ENCODE measurements at regions not wholly inside any gene's neighbourhood (a gene's known extent, or its start where the extent isn't known, plus 50 kb on each side); places are given as distances from the start of the nearest gene placed in this dataset.

DNA sequence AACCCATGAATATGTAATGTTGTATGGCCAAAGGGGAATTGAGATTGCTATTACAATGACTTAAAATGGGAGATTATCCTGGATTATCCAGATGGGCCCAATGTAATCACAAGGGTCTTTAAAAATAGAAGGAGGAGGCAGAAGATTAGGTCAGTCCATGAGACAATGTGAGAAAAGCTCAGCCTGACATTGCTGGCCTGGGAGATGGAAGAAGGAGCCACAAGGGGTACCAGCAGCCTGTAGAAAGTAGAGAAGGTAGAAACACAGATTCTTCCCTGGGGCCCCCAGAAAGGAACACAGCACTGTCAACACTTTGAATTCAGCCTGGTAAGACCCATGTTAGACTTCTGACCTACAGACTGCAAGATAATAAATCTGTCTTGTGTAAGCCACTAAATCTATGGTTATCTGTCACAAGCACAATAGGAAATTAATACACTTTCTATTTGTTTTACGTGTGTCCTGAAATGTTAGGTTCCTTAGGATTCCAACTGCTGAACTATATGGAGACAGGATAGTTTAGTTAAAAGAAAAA lies 132.9 kb upstream of the SERP2 start:
- TF ChIP-seq NFIC (IDR thresholded peaks at IDR 0.05) (no peak), YY1 (IDR thresholded peaks at IDR 0.05; ENCODE audit: low read depth) (no peak), EP300 (IDR thresholded peaks at IDR 0.05; ENCODE audit: borderline replicate concordance) (no peak), ZBTB7A (IDR thresholded peaks at IDR 0.05; ENCODE audit: low read depth) (no peak), TAF1 (IDR thresholded peaks at IDR 0.05; ENCODE audit: low read depth) (no peak), USF1 (IDR thresholded peaks at IDR 0.05) (no peak), EGR1 (IDR thresholded peaks at IDR 0.05) (no peak), FOXM1 (IDR thresholded peaks at IDR 0.05; ENCODE audit: borderline replicate concordance, low read depth) (no peak), TEAD4 (IDR thresholded peaks at IDR 0.05) (no peak), TCF12 (IDR thresholded peaks at IDR 0.05; ENCODE audit: low read depth) (no peak)
- TF ChIP-seq, protein P1, sequence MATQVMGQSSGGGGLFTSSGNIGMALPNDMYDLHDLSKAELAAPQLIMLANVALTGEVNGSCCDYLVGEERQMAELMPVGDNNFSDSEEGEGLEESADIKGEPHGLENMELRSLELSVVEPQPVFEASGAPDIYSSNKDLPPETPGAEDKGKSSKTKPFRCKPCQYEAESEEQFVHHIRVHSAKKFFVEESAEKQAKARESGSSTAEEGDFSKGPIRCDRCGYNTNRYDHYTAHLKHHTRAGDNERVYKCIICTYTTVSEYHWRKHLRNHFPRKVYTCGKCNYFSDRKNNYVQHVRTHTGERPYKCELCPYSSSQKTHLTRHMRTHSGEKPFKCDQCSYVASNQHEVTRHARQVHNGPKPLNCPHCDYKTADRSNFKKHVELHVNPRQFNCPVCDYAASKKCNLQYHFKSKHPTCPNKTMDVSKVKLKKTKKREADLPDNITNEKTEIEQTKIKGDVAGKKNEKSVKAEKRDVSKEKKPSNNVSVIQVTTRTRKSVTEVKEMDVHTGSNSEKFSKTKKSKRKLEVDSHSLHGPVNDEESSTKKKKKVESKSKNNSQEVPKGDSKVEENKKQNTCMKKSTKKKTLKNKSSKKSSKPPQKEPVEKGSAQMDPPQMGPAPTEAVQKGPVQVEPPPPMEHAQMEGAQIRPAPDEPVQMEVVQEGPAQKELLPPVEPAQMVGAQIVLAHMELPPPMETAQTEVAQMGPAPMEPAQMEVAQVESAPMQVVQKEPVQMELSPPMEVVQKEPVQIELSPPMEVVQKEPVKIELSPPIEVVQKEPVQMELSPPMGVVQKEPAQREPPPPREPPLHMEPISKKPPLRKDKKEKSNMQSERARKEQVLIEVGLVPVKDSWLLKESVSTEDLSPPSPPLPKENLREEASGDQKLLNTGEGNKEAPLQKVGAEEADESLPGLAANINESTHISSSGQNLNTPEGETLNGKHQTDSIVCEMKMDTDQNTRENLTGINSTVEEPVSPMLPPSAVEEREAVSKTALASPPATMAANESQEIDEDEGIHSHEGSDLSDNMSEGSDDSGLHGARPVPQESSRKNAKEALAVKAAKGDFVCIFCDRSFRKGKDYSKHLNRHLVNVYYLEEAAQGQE (IDR thresholded peaks at IDR 0.05; ENCODE audit: low read depth): no peak

GRCh38 chr13:44241638-44242037 lies 132.0 kb upstream of the SERP2 start:
- TF ChIP-seq CEBPB (IDR thresholded peaks at IDR 0.05) (no peak), YY1 (IDR thresholded peaks at IDR 0.05; ENCODE audit: low read depth) (no peak), RAD21 (IDR thresholded peaks at IDR 0.05; ENCODE audit: low read depth) (no peak), TCF12 (IDR thresholded peaks at IDR 0.05; ENCODE audit: low read depth) (no peak), TAF1 (IDR thresholded peaks at IDR 0.05; ENCODE audit: low read depth) (no peak), USF1 (IDR thresholded peaks at IDR 0.05) (no peak), CREB1 (IDR thresholded peaks at IDR 0.05; ENCODE audit: low read depth) (no peak), EGR1 (IDR thresholded peaks at IDR 0.05) (no peak), TEAD4 (IDR thresholded peaks at IDR 0.05) (no peak), ZBTB7A (IDR thresholded peaks at IDR 0.05; ENCODE audit: low read depth) (no peak)
- TF ChIP-seq, protein P1 (IDR thresholded peaks at IDR 0.05; ENCODE audit: low read depth): no peak

GRCh38 chr13:44242766-44243165 lies 130.9 kb upstream of the SERP2 start:
- TF ChIP-seq NFIC (IDR thresholded peaks at IDR 0.05) (no peak), CEBPB (IDR thresholded peaks at IDR 0.05) (no peak), TAF1 (IDR thresholded peaks at IDR 0.05; ENCODE audit: low read depth) (no peak), RAD21 (IDR thresholded peaks at IDR 0.05; ENCODE audit: low read depth) (no peak), TCF12 (IDR thresholded peaks at IDR 0.05; ENCODE audit: low read depth) (no peak), CREB1 (IDR thresholded peaks at IDR 0.05; ENCODE audit: low read depth) (no peak), EP300 (IDR thresholded peaks at IDR 0.05; ENCODE audit: borderline replicate concordance) (no peak), YY1 (IDR thresholded peaks at IDR 0.05; ENCODE audit: low read depth) (no peak), MAX (IDR thresholded peaks at IDR 0.05) (no peak)
- TF ChIP-seq, protein P1 (IDR thresholded peaks at IDR 0.05; ENCODE audit: low read depth): no peak

- peak; percentile 61 for TF ChIP-seq RAD21 (IDR thresholded peaks at IDR 0.05; ENCODE audit: low read depth)
- no peak for TF ChIP-seq FOXM1 (IDR thresholded peaks at IDR 0.05; ENCODE audit: borderline replicate concordance, low read depth)
Observed at GRCh38 chr13:44243198-44243857, 130.3 kb upstream of the SERP2 start.

DNA sequence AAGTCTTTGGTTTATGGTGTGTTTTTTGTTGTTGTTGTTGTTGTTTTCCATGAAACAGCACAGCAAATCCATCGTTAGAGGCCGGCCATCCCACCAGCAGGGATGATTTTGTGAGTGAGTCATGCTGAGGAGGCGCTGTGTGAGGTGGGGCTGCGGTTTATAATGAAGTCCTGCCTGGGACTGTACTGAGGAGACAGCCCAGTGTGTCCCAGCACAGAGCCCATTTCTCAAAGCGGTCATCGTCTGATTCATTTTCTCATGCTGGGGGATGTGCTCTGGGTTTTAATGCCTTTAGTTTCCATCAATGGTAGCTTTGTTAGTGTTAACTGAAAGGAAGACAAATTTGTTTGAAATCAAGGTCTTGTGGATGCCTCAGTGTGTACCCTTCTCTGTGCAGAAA lies 129.3 kb upstream of the SERP2 start:
- TF ChIP-seq, protein P1 (IDR thresholded peaks at IDR 0.05; ENCODE audit: low read depth): no peak
- TF ChIP-seq MAX (IDR thresholded peaks at IDR 0.05): no peak
- TF ChIP-seq ZBTB7A (IDR thresholded peaks at IDR 0.05; ENCODE audit: low read depth): no peak
- TF ChIP-seq TAF1 (IDR thresholded peaks at IDR 0.05; ENCODE audit: low read depth): no peak
- no peak for TF ChIP-seq EGR1 (IDR thresholded peaks at IDR 0.05)
- no peak for TF ChIP-seq FOXM1 (IDR thresholded peaks at IDR 0.05; ENCODE audit: borderline replicate concordance, low read depth)
- no peak for TF ChIP-seq RAD21 (IDR thresholded peaks at IDR 0.05; ENCODE audit: low read depth)
- no peak for TF ChIP-seq CREB1 (IDR thresholded peaks at IDR 0.05; ENCODE audit: low read depth)
- no peak for TF ChIP-seq EP300 (IDR thresholded peaks at IDR 0.05; ENCODE audit: borderline replicate concordance)
- TF ChIP-seq YY1 (IDR thresholded peaks at IDR 0.05; ENCODE audit: low read depth): no peak
- no peak for TF ChIP-seq NFIC (IDR thresholded peaks at IDR 0.05)
- TF ChIP-seq TEAD4 (IDR thresholded peaks at IDR 0.05): no peak
- no peak for TF ChIP-seq USF1 (IDR thresholded peaks at IDR 0.05)
